ENCODE measurements at regions not wholly inside any gene's neighbourhood (a gene's known extent, or its start where the extent isn't known, plus 50 kb on each side); places are given as distances from the start of the nearest gene placed in this dataset.
A peak's percentile ranks its signal among the peaks of the same experiment; 100 is the strongest.
"Not testable (repeated sequence)": the region's sequence is repeated elsewhere in the genome, so short reads cannot be mapped to it uniquely, and the experiment has no call there.

DNA sequence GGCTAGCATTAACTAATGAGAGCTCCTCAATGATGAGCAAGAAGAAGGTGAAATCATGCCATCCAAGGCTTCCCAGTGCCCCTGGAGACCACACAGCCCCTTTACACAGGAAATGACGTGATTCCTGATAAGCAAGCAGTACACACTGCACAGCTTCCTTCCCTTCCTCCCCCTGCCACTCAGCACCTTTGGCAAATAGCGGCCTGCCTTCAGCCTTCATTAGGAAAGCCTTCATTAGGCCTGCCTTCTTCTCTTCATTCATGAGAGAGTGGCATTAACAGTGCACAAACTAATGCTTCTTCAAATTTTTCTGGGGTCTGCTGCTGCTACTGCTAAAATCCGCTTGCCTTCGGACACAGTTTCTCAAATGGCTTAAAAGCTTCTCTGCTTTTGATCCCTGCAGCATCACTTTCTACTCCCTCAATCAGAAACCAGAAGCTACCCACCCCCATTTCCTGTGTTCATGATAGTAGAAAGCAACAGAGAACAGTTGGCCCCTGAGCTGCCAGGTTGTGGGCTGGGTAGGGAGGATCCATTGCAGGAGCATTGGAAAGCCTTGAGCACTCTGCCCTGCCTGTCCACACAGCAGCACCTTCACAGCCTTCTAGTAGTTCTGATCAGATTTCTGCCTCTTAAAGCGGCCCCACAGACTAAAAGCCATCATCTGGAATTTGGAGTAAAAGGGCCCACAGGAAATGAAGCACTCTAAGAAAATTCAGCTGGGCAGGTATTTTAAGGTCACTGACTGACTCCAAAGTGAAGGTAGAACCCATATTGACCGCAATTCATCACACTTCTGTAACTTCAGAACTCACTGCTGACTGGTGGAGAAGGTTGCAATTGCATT, 103.8 kb upstream of the ETV6 start:
- Histone ChIP-seq H3K36me3 (ENCODE audit: control insufficient read depth, insufficient read depth, low read length) (no peaks in the 10 kb centered on the region), H3K4me3 (replicated peaks; ENCODE audit: low read depth, low read length) (peak overlapping the region; percentile 23), H3K27me3 (replicated peaks; ENCODE audit: control insufficient read depth, insufficient read depth, low read length) (no peaks in the 10 kb centered on the region)
- DNase-seq (ENCODE audit: extremely low read depth, insufficient read length): peak; percentile 77
- TF ChIP-seq, protein P1, sequence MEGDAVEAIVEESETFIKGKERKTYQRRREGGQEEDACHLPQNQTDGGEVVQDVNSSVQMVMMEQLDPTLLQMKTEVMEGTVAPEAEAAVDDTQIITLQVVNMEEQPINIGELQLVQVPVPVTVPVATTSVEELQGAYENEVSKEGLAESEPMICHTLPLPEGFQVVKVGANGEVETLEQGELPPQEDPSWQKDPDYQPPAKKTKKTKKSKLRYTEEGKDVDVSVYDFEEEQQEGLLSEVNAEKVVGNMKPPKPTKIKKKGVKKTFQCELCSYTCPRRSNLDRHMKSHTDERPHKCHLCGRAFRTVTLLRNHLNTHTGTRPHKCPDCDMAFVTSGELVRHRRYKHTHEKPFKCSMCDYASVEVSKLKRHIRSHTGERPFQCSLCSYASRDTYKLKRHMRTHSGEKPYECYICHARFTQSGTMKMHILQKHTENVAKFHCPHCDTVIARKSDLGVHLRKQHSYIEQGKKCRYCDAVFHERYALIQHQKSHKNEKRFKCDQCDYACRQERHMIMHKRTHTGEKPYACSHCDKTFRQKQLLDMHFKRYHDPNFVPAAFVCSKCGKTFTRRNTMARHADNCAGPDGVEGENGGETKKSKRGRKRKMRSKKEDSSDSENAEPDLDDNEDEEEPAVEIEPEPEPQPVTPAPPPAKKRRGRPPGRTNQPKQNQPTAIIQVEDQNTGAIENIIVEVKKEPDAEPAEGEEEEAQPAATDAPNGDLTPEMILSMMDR (IDR thresholded peaks at IDR 0.05; ENCODE audit: insufficient read depth, low read length, poor library complexity, severe bottlenecking): peak; percentile 27

DNA sequence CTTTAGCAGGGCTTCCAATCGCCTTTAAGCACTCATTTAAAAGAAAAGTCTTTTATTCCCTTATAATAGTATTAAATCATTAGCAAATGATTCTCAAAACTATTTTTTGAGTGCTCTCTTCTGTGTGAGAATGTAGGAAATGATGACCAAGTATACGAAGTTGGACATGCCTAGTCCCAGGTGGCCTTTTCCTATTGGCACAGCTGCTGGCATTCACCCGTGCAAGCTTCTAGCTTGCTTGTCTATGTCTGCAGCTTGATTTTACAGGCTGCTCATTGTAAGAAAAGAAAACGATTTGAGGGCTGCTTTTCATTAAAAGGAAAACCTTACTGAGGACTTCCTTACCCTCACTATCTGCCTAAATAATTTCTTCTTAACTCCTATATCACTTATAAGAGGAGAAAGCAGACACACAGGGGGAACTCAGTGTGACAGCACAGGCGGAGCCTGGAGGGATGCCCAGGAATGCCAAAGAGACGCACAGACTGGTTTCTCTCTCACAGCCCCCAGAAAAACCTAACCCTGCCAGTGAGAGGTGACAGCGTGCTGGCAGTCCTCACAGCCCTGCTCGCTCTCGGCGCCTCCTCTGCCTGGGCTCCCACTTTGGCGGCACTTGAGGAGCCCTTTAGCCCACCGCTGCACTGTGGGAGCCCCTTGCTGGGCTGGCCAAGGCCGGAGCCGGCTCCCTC, 102.7 kb upstream of the ETV6 start:
- H3K36me3 ChIP-seq (ENCODE audit: control insufficient read depth, insufficient read depth, low read length); DNase-seq (ENCODE audit: extremely low read depth, insufficient read length); H3K4me3 ChIP-seq (replicated peaks; ENCODE audit: low read depth, low read length); H3K27me3 ChIP-seq (replicated peaks; ENCODE audit: control insufficient read depth, insufficient read depth, low read length): not testable (repeated sequence)

DNA sequence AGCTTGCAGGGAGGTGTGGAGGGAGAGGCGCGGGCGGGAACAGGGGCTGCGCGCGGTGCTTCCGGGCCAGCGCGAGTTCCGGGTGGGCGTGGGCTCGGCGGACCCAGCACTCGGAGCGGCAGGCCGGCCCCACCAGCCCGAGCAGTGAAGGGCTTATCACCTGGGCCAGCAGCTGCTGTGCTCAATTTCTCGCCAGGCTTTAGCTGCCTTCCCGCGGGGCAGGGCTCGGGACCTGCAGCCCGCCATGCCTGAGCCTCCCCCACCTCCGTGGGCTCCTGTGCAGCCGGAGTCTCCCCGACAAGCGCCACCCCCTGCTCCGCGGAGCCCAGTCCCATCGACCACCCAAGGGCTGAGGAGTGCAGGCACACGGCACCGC, 102.2 kb upstream of the ETV6 start:
- not testable (repeated sequence) for H3K36me3 ChIP-seq (ENCODE audit: control insufficient read depth, insufficient read depth, low read length); H3K4me3 ChIP-seq (replicated peaks; ENCODE audit: low read depth, low read length); DNase-seq (ENCODE audit: extremely low read depth, insufficient read length); H3K27me3 ChIP-seq (replicated peaks; ENCODE audit: control insufficient read depth, insufficient read depth, low read length)

DNA sequence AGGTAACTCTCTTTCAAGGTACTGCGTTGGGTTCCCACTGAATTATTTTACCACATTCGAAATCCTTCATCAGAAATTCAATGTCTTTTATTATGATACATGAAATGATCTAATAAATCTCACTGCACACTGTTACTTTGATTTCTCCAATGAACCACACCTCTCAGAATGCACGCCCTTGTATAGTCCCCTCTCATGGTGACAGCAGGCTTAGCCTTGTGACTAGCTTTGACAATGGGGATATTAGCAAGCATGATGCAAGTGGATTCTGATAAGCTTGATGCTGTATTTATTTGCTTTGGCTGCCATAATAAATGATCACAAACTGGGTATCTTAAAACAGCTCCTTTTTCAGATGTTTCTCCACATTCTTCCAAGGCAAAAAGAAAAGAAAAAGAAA, 100.4 kb upstream of the ETV6 start:
- H3K36me3 ChIP-seq (ENCODE audit: control insufficient read depth, insufficient read depth, low read length): no peaks in the 10 kb centered on the region
- H3K27me3 ChIP-seq (replicated peaks; ENCODE audit: control insufficient read depth, insufficient read depth, low read length): no peaks in the 10 kb centered on the region
- no peak overlapping the region for H3K4me3 ChIP-seq (replicated peaks; ENCODE audit: low read depth, low read length)
- no peak for DNase-seq (ENCODE audit: extremely low read depth, insufficient read length)
- TF ChIP-seq, protein P1 (IDR thresholded peaks at IDR 0.05; ENCODE audit: insufficient read depth, low read length, poor library complexity, severe bottlenecking): no peak

DNA sequence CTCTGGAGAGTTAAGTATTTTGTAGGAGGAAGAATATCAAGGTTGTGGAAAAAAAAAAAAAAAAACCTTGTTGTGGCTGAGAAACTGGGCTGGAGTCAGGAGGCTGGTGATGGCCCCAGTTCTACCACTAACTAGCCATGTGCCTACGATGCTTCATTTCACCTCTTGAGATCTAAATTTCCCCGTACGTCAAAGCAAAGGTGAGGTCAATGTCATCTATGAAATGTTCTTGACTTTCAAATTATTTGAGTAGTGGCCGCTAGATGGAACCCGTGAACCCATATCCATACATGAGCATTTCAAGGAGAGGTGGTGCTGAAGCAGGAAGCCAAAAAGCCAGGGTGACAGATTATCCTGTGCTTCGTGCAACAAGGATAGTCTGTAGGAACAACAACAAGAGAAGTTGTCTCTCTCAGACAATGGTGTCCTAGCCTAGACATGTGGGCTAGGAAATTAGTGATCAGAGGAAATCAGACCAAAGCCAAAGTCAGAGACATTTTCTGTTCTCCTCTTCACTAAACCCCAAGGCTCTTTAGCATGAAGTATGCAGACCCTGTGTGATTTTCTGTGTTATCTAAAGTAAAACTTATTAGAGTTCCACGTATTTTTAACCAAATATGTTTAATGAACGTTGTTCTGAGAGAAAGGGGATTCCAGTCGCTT, 95.5 kb upstream of the ETV6 start:
- H3K27me3 ChIP-seq (replicated peaks; ENCODE audit: control insufficient read depth, insufficient read depth, low read length): no peaks in the 10 kb centered on the region
- TF ChIP-seq, protein P1 (IDR thresholded peaks at IDR 0.05; ENCODE audit: insufficient read depth, low read length, poor library complexity, severe bottlenecking): peak; percentile 59
- no peak overlapping the region for H3K4me3 ChIP-seq (replicated peaks; ENCODE audit: low read depth, low read length)
- H3K36me3 ChIP-seq (ENCODE audit: control insufficient read depth, insufficient read depth, low read length): no peaks in the 10 kb centered on the region
- peak; percentile 68 for DNase-seq (ENCODE audit: extremely low read depth, insufficient read length)

DNA sequence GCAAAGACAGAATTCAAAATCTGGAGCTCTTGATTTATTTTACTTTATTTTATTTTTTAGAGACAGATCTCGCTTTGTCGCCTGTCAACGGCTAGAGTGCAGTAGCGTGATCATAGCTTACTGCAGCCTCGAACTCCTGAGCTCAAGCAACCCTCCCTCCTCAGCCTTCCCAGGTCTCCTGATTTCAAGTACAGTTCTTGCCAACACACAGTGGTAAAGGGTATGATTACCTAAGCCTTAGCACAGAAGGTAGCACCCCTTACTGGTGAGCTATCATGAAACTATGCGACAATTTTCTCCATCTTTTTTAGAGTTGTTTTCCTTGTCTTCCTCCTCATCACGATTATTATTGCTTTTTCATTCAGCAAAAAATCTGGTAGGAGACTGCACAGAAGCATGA, 94.3 kb upstream of the ETV6 start:
- no peak for DNase-seq (ENCODE audit: extremely low read depth, insufficient read length)
- H3K36me3 ChIP-seq (ENCODE audit: control insufficient read depth, insufficient read depth, low read length): no peaks in the 10 kb centered on the region
- no peaks in the 10 kb centered on the region for H3K27me3 ChIP-seq (replicated peaks; ENCODE audit: control insufficient read depth, insufficient read depth, low read length)
- 0 out of 2 replicates have a peak overlapping the region, but pooled peaks have one; percentile 18 for H3K4me3 ChIP-seq (replicated peaks; ENCODE audit: low read depth, low read length)
- TF ChIP-seq, protein P1 (IDR thresholded peaks at IDR 0.05; ENCODE audit: insufficient read depth, low read length, poor library complexity, severe bottlenecking): no peak
